Amniotic epithelial cell (primary cell): ENCODE measurements at regions not wholly inside any gene's neighbourhood (a gene's known extent, or its start where the extent isn't known, plus 50 kb on each side); places are given as distances from the start of the nearest gene placed in this dataset.
A peak's percentile ranks its signal among the peaks of the same experiment; 100 is the strongest.
"Not testable (repeated sequence)": the region's sequence is repeated elsewhere in the genome, so short reads cannot be mapped to it uniquely, and the experiment has no call there.

Source experiments
- DNase-seq: peaks from one replicate; pipeline ENCODE4 v3.0.0-alpha.2; 2010; ENCODE audit warnings: low read depth

GRCh38 chr10:4635883-4636282, 190.1 kb upstream of the AKR1E2 start:
- no peak for DNase-seq

- peak; percentile 5 for DNase-seq
These were observed 190.6 kb upstream of the AKR1E2 start for GRCh38 chr10:4635388-4635787.

GRCh38 chr10:4633776-4634175, 192.2 kb upstream of the AKR1E2 start:
- DNase-seq, result no peak

DNA sequence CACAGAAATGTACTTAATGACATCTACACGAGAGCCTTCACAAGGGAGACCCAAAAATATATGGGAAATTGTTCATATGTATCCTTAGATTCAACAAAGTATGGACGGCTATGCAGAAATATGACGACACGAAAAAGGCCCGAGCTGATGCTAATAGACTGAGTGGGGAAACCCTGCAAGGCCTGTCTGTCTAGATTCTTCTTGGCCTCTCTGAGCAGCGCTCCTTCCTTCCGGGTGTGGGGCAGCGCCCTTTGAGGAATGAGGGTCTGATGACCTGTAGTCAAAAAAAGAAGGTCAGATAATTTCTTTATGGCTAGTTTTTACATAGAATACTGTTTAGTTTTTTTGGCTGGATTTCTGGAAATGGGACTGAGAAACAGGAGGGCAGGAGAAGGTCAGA, 192.8 kb upstream of the AKR1E2 start:
- no peak for DNase-seq

DNA sequence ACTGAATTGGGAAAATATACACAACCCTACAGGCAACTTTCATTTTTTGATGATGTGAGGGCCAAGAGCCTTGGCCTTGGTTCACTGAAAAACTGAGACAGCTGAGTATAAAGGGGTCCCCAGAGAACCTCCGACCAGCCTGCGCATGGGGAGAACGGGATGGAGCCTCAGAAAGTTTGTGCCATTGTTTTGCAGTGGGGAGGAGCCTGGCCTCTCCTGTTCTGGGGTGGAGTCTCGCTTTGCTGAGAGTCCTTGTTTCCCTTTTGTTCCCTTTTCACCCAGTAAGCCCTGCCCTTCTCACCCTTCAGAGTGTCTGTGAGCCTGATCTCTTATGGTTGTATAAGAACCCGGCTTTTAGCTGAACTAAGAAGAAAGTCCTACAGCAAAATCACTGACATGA, 193.2 kb upstream of the AKR1E2 start:
- DNase-seq, result no peak

GRCh38 chr10:4626919-4627318, 199.1 kb upstream of the AKR1E2 start:
- no peak for DNase-seq

DNA sequence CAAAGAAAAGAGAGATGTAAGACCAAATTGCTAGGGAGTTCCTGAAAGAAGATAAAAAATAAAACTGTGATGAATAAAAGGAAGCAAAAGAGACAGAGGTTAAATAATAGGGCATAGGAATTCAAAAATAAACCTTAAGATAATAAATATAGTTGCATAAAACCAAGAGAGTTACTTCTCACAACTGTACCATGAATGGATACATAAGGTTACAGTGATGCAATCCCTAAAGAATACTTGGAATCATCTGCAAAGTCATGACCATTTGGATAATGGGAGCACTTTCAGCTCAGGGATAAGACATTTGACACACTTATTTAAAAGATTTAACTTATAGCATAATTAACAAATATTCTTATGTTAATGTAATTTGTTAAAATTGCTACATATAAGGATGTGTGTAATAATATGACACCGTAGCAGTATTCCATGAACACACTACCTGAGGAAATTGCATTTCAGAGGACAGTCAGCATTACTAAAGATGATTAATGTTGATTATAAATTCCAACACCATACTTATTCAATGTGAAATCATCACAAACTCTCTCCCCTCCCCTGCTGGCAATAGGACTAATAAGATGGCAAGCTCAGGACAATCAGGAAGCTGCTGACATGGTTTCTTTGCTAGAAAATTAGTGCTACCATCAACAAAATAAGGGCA, 202.1 kb upstream of the AKR1E2 start:
- no peak for DNase-seq

DNA sequence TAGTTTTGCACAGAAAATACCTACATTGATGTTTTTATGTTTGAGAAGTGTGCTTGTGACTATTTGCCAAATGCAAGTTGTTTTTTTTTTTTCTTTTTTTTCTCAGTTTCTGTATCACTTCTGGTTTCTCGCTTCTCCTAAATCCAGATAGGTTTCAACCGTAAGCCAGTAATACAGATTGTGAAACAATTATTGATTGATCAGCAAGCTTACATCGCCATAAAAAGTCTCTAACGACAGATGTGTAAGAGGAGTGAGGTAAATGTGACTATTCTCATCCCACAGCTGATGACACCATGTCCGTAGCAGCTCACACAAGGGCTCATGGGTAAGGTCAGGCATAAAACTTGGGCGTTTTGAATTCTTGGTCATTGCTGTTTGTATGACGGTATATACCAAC, 202.8 kb upstream of the AKR1E2 start:
- no peak for DNase-seq

- DNase-seq, result peak; percentile 15
These were observed 203.6 kb upstream of the AKR1E2 start for GRCh38 chr10:4622384-4622783.

DNA sequence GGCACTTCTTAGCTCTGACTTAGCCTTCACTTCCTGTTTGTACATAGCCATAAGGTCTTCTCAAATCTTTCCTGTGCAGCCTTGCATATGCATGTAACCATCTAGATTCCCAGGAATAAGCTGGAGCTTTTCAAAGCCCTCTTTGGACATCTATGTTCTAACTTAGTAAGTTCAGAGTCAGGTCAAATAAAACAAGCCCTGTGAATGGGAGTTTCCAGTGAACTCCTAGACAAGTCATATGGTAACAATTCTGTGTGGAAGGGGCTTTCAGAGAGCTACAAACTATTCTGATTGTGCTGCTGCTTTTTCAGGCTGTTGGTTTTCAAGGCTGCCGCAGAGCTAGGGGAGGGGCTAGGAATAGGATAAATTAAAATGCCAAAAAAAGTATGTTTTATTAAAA, 208.4 kb upstream of the AKR1E2 start:
- DNase-seq, result no peak

GRCh38 chr10:4615042-4615441, 211.0 kb upstream of the AKR1E2 start:
- DNase-seq, result no peak

DNA sequence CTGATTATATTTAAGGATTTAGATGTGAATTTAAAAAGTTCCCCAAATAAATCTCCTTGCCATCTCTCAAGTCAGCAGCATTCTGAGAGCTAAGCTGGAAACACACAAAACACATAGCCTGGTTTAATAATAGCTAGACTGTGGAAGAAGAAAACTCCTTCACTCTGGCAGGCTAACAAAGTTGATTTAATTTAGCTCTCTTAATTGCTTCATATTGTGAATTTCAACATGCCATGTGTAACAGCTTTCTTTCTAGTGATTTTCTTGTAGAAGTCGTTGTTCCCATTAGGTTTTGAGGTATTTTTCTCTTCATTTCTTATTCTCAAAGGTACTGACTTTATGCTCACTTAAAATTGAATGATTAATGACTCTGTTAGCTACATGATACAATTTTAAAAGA, 216.8 kb upstream of the AKR1E2 start:
- DNase-seq, result no peak

DNA sequence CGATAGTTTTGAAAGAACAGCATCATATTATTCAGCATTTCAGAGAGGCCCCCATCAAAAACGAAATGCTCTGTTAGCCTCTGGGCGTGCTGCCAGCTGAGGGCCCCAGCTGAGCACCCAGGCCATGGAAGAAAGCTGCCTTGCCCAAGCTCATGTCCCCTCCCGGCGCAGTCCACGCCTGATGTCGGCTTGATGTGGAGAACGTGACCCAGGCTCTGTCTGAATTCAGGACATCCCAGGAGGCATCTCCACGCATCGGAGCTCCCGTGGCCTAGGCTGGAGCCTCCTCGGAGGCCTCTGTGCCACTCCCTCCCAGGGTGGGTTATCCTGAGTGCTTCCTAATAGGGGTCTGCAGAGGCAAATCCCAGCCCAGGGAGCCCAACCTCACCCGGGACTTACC, 218.3 kb upstream of the AKR1E2 start:
- no peak for DNase-seq

GRCh38 chr10:4606856-4607636, 219.0 kb upstream of the AKR1E2 start:
- no peak for DNase-seq

DNA sequence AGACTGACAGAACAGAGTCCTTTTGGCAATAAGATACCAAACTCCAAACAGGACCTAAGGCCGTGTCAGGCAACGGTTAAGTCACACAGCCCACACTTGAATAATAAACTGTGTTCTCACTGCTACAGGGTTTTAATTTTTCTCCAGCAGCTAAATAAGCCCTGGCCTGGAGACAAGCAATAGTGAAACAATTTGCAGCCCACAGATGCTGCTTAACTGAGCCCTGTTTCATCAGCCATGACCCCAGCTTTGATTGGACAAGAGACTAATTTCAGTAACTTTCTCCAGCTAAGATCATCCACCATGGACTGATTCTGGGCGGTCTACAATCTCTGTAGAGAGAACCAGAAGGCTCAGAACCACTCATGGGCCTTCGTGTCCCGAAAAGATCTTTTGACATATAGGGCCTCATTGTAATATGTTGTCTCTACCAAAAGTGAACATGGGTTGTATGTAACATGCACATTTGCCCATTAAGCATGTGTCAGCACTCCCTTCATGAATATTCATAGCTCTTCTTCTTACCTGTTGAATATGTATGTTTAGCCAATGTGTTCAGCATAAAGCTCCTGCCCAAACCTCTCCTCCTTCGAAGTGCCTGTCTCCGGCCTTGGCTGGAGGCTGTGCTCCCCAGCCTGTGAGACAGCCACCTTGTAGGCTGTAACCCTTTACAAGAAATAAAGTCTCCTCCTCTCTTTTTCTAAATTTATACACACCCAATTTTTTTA, 223.1 kb upstream of the AKR1E2 start:
- DNase-seq, result no peak

DNA sequence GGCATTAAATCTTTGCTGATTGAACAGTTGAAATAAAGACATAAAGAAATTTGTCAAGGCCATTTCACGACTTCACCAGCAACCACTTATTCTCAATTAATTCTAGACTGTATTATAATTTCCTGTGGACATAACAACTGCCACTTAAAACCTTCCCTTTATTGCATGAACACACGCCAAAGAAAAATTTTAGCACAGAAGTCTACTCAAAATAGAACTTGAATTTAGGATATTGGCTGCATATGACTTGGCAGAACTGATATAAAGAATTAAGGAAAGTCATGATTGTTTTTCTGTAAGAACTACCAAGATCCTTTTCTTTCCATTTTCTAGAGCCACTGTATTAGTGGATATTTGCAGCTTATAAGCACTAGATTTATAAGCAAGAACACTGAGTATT, 226.5 kb upstream of the AKR1E2 start:
- no peak for DNase-seq

DNA sequence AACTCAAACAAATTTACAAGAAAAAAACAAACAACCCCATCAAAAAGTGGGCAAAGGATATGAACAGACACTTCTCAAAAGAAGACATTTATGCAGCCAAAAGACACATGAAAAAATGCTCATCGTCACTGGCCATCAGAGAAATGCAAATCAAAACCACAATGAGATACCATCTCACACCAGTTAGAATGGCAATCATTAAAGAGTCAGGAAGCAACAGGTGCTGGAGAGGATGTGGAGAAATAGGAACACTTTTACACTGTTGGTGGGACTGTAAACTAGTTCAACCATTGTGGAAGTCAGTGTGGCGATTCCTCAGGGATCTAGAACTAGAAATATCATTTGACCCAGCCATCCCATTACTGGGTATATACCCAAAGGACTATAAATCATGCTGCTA, 228.1 kb upstream of the AKR1E2 start:
- DNase-seq, result not testable (repeated sequence)

- DNase-seq, result no peak
These were observed 229.1 kb upstream of the AKR1E2 start for GRCh38 chr10:4596951-4597350.

GRCh38 chr10:4595719-4596319, 230.2 kb upstream of the AKR1E2 start:
- peak; percentile 7 for DNase-seq

DNA sequence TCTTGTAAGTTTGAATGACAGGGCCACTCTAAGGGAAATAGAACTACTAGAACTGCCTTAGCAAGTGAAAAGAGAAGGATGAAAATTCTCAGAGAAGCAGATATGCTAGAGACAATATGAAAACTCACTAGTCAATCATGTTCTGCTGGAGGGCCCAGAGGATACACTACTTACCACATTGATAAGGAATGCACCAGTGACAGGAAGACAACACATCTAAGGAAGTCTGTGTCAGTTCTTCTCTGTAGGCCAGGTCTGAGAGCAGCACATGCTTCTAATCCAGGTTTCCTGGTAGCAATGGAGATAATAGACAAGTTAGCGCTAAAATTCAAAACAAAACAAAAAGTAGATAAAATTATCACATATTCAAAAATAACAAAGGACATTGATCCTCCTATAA, 235.2 kb upstream of the AKR1E2 start:
- DNase-seq, result no peak

- peak; percentile 1 for DNase-seq
These were observed 237.2 kb upstream of the AKR1E2 start for GRCh38 chr10:4588824-4589223.

- no peak for DNase-seq
These were observed 238.5 kb upstream of the AKR1E2 start for GRCh38 chr10:4587466-4587865.

- peak; percentile 30 for DNase-seq
These were observed 239.2 kb upstream of the AKR1E2 start for GRCh38 chr10:4586776-4587175.
